ENCODE measurements at regions not wholly inside any gene's neighbourhood (a gene's known extent, or its start where the extent isn't known, plus 50 kb on each side); places are given as distances from the start of the nearest gene placed in this dataset.

DNA sequence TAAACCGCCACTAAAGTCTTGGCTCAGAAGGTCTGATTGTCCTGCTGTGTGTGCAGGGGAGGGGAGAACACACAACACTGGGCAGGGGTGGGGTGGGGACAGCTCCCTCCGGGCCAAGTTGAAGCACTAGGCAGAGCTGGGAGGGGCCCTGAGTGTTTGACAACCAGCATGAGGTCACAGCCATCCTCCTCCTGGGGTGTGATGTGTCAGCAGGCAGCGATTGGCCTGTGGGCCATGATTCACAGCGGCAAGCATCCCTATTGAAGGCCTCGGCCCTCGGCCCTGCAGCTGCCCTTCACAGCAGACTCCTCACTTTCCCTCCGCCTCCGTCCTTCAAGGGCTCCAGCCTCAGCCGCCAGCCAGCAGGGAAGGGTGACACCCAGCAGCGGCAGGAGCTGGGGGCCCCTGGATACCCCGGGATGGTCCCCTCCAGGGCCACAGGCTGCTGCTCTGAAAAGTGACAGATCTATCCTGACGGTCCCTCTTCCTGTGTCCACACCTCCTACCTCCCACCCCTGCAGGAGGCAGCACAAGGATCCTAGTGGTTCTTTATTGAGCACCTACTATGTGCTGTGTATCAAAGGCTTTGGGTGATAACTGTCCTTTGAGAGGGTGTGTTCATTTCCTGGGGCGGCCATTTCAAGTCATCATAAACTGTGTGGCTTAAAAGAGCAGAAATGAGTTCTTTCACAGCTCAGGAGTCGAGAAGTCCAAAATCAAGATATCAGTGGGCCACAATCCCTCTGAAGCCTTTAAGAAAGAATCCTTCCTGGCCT is 66.0 kb upstream of the SLC25A33 start:
- TF ChIP-seq ZNF558 (CRISPR knock-in tag; IDR thresholded peaks at IDR 0.05; ENCODE audit: borderline replicate concordance) (no peak), FOSL2 (CRISPR knock-in tag; IDR thresholded peaks at IDR 0.05) (peak; percentile 30; the same call in 1 of the 2 replicates)
- intact Hi-C loops (cut with micrococcal nuclease; ENCODE audit: unreplicated experiment) (no loop called here), in situ Hi-C loops (cut with HindIII; ENCODE audit: extremely low pct_ligation_motif_present, low pct_unique_long_range_greater_than_20kb) (no loop called here)
- H3K4me3 ChIP-seq (replicated peaks in 1 of 3; ENCODE audit: insufficient read depth in 1 of 3, low read depth in 2 of 3, low read length in 3 of 3) = no peak overlapping the region
- 20% methylated on average over 9 of the region's 14 CpGs for WGBS (ENCODE audit: low lambda C conversion rate)
- H4K20me1 ChIP-seq (ENCODE audit: insufficient read depth, low read length) = no peaks in the 10 kb centered on the region
- ATAC-seq (peak; percentile 57), DNase-seq (ENCODE audit: low spot score) (no peak), FAIRE-seq (no peak)
- no peaks in the 10 kb centered on the region for H3K36me3 ChIP-seq (replicated peaks in 1 of 2; ENCODE audit: control insufficient read depth in 1 of 2, insufficient read depth in 2 of 2, low read length in 2 of 2)
- H3K79me2 ChIP-seq (ENCODE audit: insufficient read depth, low read length) = no peaks in the 10 kb centered on the region
- H3K4me2 ChIP-seq (ENCODE audit: low read depth, low read length) = no peak overlapping the region
- H3K27me3 ChIP-seq (ENCODE audit: control insufficient read depth in 1 of 2, insufficient read depth in 2 of 2, low read length in 2 of 2) = peaks cover 1 to 36% of the 10 kb centered on the region in 2 experiments; a peak in 4 of 5 replicates
- no peak overlapping the region for H3K9ac ChIP-seq (ENCODE audit: insufficient read depth, low read depth, low read length)
- no peak overlapping the region for H3K27ac ChIP-seq (ENCODE audit: extremely low read length, insufficient read depth, low read length)
- POLR2A ChIA-PET = interaction anchor here (0.6 kb wide), 1 partner anchor 152 kb away, joined by 4 read pairs; no protein-coding TSS in a partner anchor
- CTCF ChIA-PET (ENCODE audit: low intra/inter-chr PET ratio, low total read pairs) = no interaction called here
- H2AFZ ChIP-seq (ENCODE audit: low read length) = no peak overlapping the region
- BruUV-seq (replicated peaks) = no TSS peak
- no peaks in the 10 kb centered on the region for H3K4me1 ChIP-seq (ENCODE audit: insufficient read depth, low read length)
- no peaks in the 10 kb centered on the region for H3K9me3 ChIP-seq (ENCODE audit: low read length)

DNA sequence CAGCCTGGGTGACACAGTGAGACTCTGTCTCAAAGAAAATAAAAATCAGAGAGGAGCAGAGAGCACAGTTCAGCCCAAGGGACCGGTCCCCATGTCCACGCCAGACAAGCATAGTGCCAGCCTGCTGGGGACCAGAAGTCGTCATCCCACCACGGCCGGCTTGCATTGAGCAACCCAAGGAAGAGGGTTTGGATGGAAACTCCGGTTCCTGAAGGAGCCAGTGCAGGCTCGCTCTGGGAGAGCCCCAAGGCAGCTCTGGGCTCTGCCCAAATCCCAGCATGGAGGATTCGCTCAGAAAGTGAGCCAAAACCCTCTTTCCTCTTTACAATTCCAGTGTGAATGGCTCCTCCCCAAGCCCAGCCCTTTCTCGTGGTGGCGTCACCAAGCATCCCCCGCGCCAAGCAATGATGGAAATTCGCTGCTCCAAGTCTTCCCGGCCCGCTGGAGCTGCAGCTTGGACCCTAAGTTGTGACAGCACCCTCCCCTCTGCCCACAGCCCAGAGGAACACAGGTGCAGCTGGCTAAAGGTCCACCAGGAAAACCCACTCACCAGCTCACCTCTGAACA is 64.1 kb upstream of the SLC25A33 start:
- no peak overlapping the region for H2AFZ ChIP-seq (ENCODE audit: low read length)
- BruUV-seq (replicated peaks) = no TSS peak
- no peak overlapping the region for H3K4me3 ChIP-seq (replicated peaks in 1 of 3; ENCODE audit: insufficient read depth in 1 of 3, low read depth in 2 of 3, low read length in 3 of 3)
- no peaks in the 10 kb centered on the region for H4K20me1 ChIP-seq (ENCODE audit: insufficient read depth, low read length)
- no peak for ATAC-seq
- H3K27me3 ChIP-seq (ENCODE audit: control insufficient read depth in 1 of 2, insufficient read depth in 2 of 2, low read length in 2 of 2) = peaks cover 1 to 31% of the 10 kb centered on the region in 2 experiments; a peak in 4 of 5 replicates
- no peak overlapping the region for H3K4me2 ChIP-seq (ENCODE audit: low read depth, low read length)
- H3K9ac ChIP-seq (ENCODE audit: insufficient read depth, low read depth, low read length) = no peak overlapping the region
- H3K27ac ChIP-seq (ENCODE audit: extremely low read length, insufficient read depth, low read length) = no peak overlapping the region
- ChIA-PET POLR2A (no interaction called here), CTCF (ENCODE audit: low intra/inter-chr PET ratio, low total read pairs) (no interaction called here)
- H3K36me3 ChIP-seq (replicated peaks in 1 of 2; ENCODE audit: control insufficient read depth in 1 of 2, insufficient read depth in 2 of 2, low read length in 2 of 2) = no peaks in the 10 kb centered on the region
- no peaks in the 10 kb centered on the region for H3K79me2 ChIP-seq (ENCODE audit: insufficient read depth, low read length)
- TF ChIP-seq, protein P1, sequence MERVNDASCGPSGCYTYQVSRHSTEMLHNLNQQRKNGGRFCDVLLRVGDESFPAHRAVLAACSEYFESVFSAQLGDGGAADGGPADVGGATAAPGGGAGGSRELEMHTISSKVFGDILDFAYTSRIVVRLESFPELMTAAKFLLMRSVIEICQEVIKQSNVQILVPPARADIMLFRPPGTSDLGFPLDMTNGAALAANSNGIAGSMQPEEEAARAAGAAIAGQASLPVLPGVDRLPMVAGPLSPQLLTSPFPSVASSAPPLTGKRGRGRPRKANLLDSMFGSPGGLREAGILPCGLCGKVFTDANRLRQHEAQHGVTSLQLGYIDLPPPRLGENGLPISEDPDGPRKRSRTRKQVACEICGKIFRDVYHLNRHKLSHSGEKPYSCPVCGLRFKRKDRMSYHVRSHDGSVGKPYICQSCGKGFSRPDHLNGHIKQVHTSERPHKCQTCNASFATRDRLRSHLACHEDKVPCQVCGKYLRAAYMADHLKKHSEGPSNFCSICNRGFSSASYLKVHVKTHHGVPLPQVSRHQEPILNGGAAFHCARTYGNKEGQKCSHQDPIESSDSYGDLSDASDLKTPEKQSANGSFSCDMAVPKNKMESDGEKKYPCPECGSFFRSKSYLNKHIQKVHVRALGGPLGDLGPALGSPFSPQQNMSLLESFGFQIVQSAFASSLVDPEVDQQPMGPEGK (CRISPR knock-in tag; IDR thresholded peaks at IDR 0.05) = no peak
- TF ChIP-seq ETV6 (CRISPR knock-in tag; conservative IDR thresholded peaks at IDR 0.05) (no peak), BORCS8-MEF2B (CRISPR knock-in tag; IDR thresholded peaks at IDR 0.05) (no peak), CREB1 (IDR thresholded peaks at IDR 0.05) (no peak), CREB1 (CRISPR knock-in tag; IDR thresholded peaks at IDR 0.05) (no peak), ESRRA (CRISPR knock-in tag; IDR thresholded peaks at IDR 0.05; ENCODE audit: low read depth) (no peak), DNMT3B (CRISPR knock-in tag; conservative IDR thresholded peaks at IDR 0.05) (no peak)
- TF ChIP-seq, protein P2, sequence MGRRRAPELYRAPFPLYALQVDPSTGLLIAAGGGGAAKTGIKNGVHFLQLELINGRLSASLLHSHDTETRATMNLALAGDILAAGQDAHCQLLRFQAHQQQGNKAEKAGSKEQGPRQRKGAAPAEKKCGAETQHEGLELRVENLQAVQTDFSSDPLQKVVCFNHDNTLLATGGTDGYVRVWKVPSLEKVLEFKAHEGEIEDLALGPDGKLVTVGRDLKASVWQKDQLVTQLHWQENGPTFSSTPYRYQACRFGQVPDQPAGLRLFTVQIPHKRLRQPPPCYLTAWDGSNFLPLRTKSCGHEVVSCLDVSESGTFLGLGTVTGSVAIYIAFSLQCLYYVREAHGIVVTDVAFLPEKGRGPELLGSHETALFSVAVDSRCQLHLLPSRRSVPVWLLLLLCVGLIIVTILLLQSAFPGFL (CRISPR knock-in tag; IDR thresholded peaks at IDR 0.05) = no peak
- TF ChIP-seq, protein P3, sequence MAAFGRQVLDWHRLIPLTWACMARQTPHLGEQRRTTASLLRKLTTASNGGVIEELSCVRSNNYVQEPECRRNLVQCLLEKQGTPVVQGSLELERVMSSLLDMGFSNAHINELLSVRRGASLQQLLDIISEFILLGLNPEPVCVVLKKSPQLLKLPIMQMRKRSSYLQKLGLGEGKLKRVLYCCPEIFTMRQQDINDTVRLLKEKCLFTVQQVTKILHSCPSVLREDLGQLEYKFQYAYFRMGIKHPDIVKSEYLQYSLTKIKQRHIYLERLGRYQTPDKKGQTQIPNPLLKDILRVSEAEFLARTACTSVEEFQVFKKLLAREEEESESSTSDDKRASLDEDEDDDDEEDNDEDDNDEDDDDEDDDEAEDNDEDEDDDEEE (CRISPR knock-in tag; IDR thresholded peaks at IDR 0.05) = no peak
- in situ Hi-C loops (cut with HindIII; ENCODE audit: extremely low pct_ligation_motif_present, low pct_unique_long_range_greater_than_20kb) = no loop called here
- H3K9me3 ChIP-seq (ENCODE audit: low read length) = no peaks in the 10 kb centered on the region
- 59% methylated on average over 9 of the region's 15 CpGs for WGBS (ENCODE audit: low lambda C conversion rate)
- no peak for FAIRE-seq
- peaks cover 12% of the 10 kb centered on the region for H3K4me1 ChIP-seq (ENCODE audit: insufficient read depth, low read length)
- intact Hi-C loops (cut with micrococcal nuclease; ENCODE audit: unreplicated experiment) = no loop called here
- no peak for DNase-seq (ENCODE audit: low spot score)
